H1 (cell line): ENCODE measurements at regions not wholly inside any gene's neighbourhood (a gene's known extent, or its start where the extent isn't known, plus 50 kb on each side); places are given as distances from the start of the nearest gene placed in this dataset.

Experiments used
- ATF3 ChIP-seq: IDR thresholded peaks from 2 replicates; pipeline ENCODE4 v1.6.1; 2011; ENCODE audit warnings: low read depth, mild to moderate bottlenecking, low read length; ENCODE audit not compliant: insufficient read depth
- CBX5 ChIP-seq: fragments of 300-800, 300-1000 bp; sonication (generic); IDR thresholded peaks from 2 replicates; pipeline ENCODE4 v1.7.1; 2016; ENCODE audit warnings: antibody characterized with exemption, low read length, low read depth
- CBX8 ChIP-seq: fragments of 300-800, 300-1000 bp; sonication (generic); IDR thresholded peaks from 2 replicates; pipeline ENCODE4 v1.7.1; 2016; ENCODE audit warnings: low read depth, low read length, borderline replicate concordance

DNA sequence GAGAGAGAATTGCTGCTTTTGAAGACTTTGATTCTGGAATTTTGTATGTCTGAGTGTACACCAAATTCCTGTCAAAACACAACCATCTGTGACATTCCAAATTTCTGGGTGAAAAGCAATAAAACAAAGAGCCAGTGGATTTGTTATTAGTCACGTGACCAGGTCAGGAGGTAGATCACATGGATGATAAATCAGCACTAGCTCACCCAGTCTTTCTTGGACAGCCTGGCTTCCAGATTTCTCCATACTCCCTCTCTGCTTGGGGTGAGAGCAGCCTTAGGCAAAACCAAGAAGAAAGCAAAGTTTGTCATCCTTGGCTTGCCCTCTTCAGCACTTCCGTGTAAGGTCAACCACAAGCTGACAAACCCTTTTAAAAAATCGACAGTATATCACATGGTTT, 194.2 kb downstream of the CLCN4 start (continued):
- TF ChIP-seq CBX5 (no peak), CBX8 (no peak), ATF3 (no peak)
